ENCODE measurements at regions not wholly inside any gene's neighbourhood (a gene's known extent, or its start where the extent isn't known, plus 50 kb on each side); places are given as distances from the start of the nearest gene placed in this dataset.

DNA sequence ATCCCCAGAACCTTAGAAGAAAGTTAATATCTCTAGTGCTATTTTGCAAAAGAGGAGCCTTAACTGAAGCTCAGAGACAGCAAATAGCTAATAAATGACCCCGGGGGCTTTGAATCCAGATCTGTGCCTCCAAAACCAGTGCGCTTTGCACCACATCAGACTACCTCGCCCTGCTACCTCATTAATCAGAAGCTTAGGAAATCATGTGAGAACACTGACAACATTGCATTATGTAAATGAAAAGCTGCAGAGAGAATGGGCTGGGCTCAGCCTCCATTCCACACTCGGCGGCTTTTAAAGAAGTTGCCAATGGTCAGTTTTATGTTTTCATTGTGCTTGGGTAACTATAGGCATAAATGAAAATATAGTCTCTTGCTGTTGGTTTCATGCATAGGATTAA lies 54.0 kb upstream of the STMND1 start:
- TF ChIP-seq CTCF (IDR thresholded peaks at IDR 0.05): no peak
- no peak for TF ChIP-seq POLR2A (IDR thresholded peaks at IDR 0.05)

Data from testis (tissue), 2 donors.